NCI-H524 treated with DMSO at 0.1 percent for 48 hours (cell line): ENCODE measurements at regions not wholly inside any gene's neighbourhood (a gene's known extent, or its start where the extent isn't known, plus 50 kb on each side); places are given as distances from the start of the nearest gene placed in this dataset.
"Not testable (repeated sequence)": the region's sequence is repeated elsewhere in the genome, so short reads cannot be mapped to it uniquely, and the experiment has no call there.

Experiments used
- DNase-seq: peaks from one replicate; lab custom pipeline; 2025; lab: John Stamatoyannopoulos, UW

DNA sequence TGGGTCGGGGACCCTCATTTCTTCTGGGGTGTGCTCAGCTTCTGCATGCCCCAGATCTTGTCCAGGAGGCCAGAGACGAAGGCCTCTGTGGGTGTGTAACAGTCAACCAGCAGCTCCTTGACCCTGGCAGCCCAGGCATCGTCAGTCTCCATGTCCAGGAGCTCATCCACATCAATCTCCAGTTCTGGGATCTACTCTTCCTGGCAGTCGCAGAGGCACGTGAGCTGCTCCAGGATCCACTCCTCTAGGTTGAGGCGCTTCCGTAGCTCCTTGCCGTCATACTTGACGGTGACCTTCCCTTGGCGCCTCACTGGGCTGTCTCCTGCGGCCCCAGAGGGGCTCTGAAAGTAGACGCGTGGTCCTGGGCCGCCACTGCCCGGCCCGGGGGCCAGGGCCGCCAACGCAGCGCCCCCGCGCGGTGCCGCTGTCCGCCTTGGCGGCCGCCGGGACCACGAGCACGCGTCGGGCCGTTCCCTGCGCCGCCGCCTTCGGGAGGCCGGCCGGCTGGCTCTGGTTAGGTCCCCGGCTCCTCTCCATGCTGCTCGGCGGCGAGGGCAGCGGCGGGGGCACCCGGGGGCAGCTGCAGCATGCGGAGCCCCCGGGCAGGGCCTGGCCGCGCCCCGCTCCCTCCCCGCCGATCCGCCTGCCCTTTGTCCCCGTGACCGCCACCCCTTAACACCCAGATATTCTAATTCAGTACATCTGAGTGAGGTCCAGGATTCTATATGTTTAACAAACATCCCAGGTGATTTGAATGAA is 170.5 kb downstream of the SEPTIN7 start:
- DNase-seq: no peak

DNA sequence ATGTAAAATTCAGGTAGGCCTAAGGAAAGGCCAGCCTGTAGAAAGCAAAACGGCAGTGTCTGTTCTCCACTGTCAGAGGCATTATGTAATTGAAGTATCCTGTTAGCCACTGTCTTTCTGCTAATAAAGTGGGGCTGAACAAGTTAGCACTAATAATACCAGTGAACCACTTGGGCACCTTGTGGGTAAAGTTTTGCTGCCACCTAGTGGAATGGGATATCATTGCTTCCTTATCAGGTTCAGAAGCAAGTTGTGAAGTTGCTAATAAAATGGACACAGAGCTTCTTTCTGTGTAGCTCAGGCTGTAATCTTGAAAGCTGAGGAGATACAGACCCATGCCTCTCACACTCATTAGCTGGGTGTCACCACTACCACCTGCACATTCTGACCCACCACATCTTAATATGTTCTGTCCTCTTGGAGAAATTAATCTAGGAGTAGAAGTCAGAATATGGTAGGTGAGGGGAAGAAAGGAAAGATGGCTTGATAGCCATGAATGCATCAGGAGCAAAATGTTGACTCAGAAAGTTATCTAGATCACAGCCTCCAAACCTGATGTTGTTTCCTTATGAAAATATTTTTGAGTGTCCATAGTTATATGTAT is 175.1 kb downstream of the SEPTIN7 start:
- no peak for DNase-seq

DNA sequence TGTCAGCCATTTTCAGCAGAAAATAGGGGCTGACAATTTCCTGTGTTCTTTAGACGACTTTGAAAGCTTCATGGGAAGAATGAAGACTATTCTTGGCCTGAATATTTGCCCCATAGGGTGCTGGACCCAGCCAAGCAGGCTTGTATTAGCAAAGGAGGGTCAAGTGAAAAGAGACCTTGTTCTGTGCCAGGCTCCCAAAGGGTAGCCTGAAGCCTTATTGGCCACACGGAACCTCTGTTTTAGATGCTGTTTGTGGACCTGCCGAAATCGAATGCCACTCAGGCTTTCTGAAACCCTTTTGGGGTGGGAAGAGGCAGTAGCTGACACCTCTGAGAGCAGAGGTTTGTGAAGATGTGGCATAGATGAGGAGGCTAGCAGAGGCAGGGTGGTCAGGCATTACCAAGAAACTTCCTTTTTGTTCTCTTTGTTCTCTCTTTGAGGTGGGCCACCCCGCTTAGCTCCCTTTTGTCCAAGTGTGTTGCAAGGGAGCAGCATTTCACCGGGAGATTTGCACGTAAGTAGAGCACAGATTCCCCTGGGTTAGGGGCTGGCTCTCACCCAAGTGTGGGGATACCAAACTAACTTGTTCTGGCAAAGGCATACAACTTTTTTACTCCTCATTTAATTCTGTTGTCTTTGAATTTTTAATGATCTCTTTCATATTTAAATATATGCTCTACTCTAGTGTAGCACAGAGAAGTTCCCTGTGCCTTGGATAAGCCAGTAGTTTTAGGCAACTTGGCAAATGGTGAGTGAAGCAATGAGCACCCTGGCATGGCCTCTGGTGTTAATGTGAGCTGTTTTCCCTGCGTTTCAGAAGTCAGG is 174.0 kb upstream of the EEPD1 start:
- DNase-seq: not testable (repeated sequence)

DNA sequence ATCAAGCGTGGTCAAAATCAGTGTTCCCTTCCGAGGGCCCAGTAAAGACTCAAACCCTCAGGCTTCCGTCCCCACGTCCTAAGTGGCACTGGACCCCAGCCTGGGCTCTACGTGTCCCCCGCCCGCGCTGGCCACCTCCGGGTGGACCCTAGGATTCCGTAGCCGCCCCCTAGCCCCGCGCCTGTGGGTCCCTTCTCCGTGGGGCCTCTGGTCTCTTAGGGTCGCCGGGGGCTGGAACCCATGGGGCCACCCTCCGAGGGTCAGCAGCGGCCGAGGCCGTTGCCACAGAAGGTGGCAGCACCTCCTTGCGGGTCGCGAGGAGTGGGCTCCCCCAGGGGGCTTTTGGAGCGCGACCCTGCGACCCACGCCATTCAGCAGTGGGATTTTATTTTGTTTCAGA is 170.5 kb upstream of the EEPD1 start:
- no peak for DNase-seq

DNA sequence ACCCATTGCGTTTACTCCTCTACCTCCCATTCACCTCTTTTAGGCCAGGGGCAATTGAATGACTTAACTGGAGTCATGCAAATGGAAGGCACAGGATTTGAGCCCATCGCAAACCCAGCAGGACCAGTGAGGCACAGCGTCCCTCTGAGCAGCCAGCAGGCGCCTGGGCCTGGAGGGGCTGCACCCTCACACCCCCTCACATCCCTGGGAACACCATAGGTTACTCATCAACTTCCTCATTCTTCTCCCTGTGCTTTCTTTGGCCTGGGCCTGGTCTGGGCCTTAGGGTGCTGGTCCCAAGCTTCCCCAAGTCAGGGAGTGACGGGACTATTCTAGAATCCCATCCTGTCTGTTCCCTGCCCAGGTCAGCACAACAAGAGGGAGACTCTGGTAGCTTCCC is 169.4 kb upstream of the EEPD1 start:
- DNase-seq: no peak

DNA sequence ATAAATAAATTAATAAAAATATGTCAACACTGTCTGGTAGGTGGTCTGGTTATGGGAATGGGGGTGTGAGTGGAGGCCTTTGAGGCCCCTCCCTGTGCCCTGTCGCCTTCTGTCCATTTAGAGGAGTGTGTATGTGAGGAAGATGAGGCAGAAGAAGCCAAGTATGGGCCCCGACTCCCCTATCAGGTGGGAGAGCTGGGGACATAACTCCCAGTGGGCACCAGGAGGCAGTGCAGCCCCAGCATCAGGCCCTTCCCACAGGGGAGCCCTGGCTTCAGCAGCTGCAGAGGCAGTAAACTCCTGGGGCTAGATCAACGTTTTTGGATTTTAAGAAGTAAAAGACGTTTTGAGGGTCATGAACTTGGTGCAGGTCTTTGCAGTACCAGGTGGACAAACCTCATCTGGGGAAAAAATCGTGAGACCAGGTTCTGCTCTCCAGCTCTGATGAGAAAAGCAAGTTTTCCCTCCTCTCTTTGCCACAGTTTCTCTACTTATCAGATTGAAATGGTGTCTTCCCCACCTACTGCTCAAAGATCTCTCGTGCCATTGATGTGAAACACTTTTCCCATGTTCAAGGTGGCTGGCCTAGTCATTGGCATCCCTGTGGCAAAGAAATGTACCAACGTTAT is 167.8 kb upstream of the EEPD1 start:
- DNase-seq: no peak

DNA sequence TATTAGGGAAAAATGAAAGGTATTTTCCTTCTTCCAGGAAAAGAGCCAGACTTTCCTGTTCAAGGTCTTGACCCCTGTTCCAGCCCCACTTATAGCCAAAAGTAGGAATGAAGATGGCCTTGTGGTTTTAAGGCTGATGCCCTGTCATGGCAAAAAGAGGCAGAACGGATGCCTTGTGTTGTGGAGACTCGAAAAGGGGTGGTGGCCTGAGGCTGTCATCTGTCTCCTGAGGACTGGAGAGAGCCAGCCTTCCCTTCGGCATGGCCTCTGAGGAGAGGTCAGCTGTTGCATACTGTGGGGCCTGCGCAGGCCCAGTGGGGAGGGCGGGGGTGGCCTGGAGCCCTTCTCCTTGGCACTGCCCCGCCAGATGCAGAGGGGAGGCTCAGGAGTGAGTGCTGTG is 166.0 kb upstream of the EEPD1 start:
- DNase-seq: no peak

DNA sequence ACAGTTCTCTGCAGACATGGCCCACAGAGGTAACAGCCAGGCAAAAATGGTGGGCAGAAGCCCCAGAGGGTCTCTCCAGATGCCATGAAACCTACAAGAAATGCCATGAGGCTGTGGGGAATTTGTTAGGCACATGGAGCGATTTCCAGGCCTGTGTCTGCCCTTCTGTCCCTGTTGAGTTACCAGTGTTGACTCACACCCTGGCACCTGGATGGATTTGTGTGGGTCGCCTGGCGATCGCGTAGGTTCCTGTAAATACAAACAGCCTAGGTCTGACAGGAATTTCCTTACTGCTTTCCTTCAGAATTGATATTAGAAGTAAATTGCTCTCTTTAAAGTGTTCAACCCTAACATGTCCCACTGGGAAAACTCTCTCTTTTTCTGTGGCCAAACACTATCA is 164.9 kb upstream of the EEPD1 start:
- DNase-seq: no peak

DNA sequence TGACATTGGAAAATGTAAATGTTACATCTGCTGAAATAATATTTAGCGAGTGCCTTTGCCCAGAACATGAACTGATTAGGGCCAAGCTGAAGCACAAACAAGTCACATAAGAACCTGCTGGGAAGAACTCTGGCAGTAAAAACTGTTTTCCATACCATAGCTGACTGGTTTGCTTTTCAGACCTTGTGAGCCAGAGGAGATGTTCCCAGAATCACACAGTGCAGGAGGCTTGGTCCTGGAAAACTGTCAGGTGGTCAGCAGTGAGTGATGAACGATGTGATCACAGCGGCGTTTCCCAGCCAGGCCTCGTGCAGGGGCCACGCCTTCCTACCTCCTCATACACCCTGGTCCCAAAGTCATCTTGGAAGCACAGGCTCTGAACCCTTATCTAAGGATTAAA is 164.2 kb upstream of the EEPD1 start:
- no peak for DNase-seq

DNA sequence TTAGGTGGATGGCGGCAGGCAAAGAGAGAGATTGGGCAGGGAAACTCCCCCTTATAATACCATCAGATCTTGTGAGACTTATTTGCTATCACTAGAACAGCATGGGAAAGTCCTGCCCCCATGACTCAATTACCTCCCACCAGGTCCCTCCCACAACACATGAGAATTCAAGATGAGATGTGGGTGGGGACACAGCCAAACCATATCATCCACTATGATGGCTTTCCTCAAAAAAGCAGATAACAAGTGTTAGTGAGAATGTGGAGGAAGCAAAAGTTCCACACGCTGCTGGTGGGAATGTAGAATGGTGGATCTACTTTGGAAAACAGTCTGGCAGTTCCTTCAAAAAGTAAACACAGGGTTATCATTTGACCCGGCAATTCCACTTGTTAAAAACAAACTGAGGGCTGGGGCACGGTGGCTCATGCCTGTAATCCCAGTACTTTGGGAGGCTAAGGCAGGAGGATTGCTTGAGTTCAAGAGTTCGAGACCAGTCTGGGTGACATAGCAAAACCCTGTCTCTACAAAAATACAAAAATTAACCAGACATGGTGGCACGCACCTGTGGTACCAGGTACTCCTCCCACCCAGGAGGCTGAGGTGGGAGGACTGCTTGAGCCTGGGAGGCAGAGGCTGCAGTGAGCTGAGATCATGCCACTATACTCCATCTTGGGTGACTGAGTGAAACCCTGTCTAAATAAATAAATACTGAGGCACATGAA is 161.4 kb upstream of the EEPD1 start:
- DNase-seq: no peak

DNA sequence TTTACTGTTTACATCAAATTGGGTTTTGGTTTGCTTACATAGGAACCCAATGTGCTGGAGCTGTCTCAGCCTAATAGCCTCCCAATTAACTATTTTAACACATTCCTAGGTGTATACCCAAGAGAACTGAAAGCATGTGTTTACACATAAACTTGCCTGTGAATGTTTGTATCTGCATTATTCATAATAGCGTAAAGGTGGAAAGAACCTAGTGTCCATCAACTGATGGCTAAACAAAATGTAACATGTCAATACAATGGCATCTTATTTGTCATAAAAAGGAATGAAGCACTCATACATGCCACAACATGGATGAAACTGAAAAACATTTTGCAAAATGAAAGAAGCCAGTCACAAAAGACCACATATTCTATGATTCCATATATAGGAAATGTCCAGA is 160.6 kb upstream of the EEPD1 start:
- no peak for DNase-seq

DNA sequence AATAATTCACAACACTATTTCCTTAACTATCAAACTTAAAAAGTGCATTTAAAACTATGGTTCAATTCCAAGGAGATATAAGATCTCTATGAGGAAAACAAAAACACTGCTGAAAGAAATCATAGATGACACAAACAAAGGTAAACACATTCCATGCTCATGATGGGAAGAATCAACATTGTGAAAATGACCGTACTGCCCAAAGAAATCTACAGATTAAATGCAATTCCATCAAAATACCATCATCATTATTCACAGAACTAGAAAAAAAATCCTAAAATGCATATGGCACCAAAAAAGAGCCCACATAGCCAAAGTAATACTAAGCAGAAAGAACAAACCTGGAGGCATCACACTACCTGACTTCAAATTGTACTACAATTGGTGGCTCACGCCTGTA is 159.9 kb upstream of the EEPD1 start:
- DNase-seq: no peak

DNA sequence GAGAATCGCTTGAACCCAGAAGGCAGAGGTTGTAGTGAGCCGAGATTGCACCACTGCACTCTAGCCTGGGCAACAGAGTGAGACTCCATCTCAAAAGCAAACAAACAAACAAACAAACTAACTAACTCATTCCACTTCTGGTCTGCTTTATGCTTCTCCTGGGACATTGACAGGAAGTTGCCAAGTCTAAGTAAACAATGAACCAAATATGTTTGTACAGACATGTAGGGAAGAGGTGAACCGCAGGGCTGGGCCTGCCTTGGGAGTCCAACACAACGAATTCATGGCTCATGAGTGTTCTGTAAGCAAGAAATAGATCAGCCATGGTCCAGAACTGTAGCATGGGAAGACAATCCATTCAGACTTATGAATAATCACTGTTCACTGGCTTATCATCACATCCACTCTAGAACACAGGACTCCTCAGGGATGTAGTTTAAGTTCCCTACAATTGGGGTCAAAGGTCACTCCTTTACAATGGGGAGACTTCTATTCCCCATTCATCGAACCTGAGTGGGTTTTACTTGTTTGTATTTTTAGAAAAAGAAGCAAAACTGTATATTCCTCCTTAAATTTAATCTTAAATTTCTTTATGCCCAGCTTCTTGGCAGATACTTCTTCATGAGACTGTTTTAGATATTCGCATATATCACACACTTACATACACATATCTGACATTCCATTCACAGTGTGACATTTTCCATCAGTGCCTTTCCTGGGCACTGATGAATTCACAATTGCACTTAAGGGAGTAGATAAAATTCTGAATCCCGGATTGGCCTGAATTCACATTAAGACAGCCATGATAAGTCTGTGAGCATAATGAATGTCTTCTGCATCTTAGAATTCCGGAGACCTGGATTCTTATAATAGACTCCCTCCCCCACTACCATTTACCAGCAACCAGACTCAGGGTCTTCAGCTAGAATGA is 159.1 kb upstream of the EEPD1 start:
- DNase-seq: no peak

DNA sequence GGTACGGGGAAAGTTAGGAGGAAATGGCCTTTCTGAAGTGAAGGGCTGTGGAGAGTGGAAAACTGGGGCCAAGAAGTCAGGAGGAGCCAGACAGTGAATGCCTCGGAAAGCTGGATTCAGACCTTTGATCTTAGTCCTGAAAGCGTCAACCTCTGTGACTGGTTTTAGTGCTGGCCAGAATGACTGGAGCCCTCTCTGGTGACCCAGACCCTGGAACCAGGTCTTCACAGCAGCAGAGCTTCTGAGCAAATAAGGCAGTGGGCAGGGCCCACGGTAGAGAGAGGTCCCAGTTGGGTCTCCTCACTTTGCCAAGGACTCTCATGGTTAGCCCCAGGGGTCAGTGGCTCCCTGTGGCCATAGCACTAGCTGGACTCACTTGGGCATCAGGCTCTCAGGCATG is 157.7 kb upstream of the EEPD1 start:
- DNase-seq: no peak

DNA sequence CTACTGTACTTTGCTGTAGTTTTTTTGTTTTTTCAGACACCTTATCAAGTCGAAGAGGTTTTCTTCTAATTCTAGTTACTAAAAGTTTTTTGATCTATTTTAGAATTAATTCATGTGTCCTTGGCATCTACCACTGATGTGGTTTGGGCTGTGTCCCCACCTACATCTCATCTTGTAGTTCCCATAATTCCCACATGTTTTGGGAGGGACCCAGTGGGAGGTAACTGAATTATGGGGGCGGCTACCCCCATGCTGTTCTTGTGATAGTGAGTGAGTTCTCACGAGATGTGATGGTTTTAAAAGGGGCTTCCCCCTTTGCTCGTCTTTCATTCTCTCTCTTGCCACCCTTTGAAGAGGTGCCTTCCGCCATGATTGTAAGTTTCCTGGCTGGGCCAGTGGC is 154.6 kb upstream of the EEPD1 start:
- DNase-seq: no peak

DNA sequence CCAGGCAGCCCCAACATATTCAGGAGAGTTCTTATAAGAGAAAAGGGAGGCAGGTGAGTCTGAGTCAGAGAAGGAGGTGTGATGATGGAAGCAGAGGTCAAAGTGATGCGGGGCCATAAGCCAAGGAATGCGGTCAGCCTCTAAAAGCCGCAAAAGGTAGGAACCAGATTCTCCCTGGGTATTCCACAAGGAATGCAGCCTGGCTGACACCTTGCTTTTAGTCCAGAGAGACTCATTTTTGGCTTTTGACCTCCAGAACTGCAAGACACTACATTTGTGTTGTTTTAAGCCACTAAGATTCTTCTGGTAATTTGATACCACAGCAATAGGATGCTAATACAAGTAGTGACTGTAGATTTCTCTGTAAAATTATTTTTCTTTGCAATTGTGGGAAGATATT is 151.5 kb upstream of the EEPD1 start:
- DNase-seq: no peak

DNA sequence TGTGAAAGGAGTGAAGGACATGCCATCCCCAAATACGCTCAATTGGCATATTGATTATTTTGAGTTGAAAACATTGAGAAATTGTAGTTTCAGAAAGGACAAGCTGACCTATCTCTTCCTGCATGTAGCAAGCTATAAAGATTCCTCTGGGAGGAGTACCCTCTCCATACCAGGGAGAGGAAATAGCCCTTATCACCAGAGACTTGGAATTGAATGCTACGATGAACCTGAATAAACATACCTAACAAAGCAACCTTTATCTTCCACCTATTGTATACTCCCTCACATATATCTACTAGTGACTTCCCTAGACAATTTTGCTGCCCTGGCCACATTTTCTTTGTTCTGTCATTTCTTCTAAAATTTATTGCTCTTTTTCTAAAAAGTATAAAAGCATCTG is 150.2 kb upstream of the EEPD1 start:
- no peak for DNase-seq

DNA sequence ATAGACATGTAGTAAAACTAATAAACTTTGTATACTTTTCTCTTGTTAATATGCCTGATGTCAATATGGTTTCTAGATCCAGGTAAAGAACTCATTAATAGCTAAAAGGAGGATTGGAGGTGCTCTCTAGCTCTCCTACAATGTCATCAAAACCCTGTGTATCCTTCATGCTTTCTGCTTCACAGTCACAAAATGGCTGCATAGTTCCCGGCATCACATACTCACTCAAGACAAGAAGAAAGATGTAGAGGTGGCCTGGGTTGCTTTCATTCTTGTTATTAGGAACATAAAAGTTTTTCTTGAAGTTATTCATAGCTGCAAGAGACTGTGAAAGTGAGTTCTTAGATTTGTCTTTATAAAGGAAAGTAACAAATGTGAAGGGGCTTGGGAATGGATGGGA is 149.7 kb upstream of the EEPD1 start:
- no peak for DNase-seq

DNA sequence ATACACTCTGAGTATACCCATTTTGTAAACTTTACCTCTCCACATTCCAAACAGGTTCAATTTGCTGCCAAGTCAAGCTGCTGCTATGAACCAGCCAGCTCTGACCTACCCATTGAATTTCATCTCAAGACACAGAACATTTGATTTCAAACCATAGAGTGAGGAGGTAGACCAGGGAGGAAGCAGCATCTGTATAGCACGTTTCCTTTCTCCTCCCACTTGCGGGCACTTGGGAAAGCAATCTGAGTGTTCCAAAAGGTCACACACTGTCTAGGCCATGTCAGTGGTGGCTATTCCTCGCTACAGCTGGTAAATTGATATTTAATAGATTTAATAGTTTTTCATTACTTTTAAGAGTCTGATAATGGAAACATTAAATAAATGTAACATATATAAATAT is 147.8 kb upstream of the EEPD1 start:
- DNase-seq: no peak

DNA sequence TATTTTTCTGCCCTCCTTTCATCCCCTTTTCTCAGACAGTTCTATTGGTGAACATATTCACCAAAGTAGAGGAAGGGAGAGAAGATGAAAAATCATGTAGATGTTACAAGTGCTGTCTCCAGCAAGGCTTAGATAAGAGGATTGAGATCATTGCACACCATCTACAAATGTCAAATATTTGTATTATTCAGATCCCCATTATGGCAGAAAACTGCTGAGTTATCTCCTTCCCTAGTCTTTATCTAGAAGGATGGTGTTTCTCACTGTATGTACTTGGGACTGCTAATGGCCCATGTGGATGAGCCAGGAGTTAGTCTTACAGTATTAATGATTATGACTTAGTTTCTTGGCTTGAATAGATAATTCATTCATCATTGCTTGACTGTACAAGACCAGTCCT is 147.2 kb upstream of the EEPD1 start:
- no peak for DNase-seq

DNA sequence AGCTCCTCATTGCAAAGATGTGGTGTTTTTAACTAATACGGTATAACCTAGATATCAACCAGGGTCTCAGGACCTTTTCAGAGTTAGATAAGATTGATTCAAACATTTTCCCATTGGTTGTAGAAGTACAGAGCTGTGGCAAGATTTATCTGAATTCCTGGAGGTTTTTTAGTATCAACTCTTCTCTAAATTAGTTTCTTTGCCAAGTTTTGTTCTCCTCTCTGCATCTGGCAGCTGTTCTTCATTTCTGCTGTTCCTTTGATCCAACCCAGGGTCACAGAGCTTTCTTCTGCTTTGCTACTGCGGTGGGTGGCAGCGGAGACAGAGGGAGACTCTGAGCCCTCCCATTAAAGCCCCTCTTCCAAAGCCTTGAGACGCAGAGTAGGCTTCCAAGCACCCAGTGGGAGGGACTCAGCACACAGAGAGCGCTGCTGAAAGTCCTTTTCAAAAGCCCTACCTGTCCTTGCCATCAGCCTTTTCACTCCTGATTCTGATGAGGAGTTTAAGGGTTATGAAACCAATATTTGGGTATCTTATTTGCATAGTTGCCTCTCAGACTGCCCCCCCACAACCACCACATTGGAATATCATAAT is 146.3 kb upstream of the EEPD1 start:
- DNase-seq: no peak
